ENCODE measurements at regions not wholly inside any gene's neighbourhood (a gene's known extent, or its start where the extent isn't known, plus 50 kb on each side); places are given as distances from the start of the nearest gene placed in this dataset.

DNA sequence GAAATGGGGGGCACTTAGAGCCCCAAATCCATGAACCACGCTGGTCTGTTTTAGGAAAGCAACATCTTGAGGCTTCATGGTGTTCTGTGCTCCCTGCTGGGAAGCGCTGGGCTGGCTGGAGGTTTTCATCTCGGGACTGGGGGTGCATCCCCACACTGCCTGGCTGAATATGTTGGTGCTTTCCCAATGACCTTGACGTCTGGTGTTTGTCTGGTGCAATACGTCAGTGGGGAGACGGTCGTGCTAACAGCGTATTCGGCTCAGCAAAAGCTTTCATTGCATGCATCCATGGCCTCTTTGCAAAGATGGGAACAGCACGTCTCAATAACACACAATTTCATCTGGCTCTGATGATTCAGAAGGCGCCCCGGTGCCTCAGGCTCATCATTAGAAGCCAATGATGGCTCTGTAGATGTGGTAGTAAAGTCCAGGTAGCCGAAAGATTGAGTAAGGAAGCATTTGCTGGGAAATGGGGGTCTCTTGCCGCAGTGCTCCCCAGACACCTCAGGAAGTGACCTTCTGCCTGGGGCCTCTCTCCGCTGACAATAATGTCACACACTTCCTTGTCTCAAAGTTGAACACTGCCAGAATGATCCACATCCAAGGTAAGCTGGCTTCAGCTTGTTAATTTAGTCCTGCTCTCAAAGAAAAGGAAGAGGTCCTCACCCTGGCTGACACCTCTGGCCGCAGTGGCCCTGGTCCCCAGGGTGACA is 97.7 kb downstream of the ING1 start:
- TF ChIP-seq, protein P1, sequence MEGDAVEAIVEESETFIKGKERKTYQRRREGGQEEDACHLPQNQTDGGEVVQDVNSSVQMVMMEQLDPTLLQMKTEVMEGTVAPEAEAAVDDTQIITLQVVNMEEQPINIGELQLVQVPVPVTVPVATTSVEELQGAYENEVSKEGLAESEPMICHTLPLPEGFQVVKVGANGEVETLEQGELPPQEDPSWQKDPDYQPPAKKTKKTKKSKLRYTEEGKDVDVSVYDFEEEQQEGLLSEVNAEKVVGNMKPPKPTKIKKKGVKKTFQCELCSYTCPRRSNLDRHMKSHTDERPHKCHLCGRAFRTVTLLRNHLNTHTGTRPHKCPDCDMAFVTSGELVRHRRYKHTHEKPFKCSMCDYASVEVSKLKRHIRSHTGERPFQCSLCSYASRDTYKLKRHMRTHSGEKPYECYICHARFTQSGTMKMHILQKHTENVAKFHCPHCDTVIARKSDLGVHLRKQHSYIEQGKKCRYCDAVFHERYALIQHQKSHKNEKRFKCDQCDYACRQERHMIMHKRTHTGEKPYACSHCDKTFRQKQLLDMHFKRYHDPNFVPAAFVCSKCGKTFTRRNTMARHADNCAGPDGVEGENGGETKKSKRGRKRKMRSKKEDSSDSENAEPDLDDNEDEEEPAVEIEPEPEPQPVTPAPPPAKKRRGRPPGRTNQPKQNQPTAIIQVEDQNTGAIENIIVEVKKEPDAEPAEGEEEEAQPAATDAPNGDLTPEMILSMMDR (IDR thresholded peaks at IDR 0.05; ENCODE audit: poor library complexity, severe bottlenecking), result no peak
- TF ChIP-seq EZH2 (IDR thresholded peaks at IDR 0.05; ENCODE audit: borderline replicate concordance, insufficient read depth, low read length, poor library complexity, severe bottlenecking), result no peak
- no peak for TF ChIP-seq POLR2AphosphoS5 (IDR thresholded peaks at IDR 0.05)
- no peak for TF ChIP-seq RAD21 (conservative IDR thresholded peaks at IDR 0.05)
- no peak for TF ChIP-seq MXI1 (conservative IDR thresholded peaks at IDR 0.05; ENCODE audit: poor library complexity, severe bottlenecking)
- no peak for TF ChIP-seq TAF1 (IDR thresholded peaks at IDR 0.05; ENCODE audit: low read depth)
- no peak for TF ChIP-seq EP300 (conservative IDR thresholded peaks at IDR 0.05; ENCODE audit: poor library complexity, severe bottlenecking)
- TF ChIP-seq, protein P2, sequence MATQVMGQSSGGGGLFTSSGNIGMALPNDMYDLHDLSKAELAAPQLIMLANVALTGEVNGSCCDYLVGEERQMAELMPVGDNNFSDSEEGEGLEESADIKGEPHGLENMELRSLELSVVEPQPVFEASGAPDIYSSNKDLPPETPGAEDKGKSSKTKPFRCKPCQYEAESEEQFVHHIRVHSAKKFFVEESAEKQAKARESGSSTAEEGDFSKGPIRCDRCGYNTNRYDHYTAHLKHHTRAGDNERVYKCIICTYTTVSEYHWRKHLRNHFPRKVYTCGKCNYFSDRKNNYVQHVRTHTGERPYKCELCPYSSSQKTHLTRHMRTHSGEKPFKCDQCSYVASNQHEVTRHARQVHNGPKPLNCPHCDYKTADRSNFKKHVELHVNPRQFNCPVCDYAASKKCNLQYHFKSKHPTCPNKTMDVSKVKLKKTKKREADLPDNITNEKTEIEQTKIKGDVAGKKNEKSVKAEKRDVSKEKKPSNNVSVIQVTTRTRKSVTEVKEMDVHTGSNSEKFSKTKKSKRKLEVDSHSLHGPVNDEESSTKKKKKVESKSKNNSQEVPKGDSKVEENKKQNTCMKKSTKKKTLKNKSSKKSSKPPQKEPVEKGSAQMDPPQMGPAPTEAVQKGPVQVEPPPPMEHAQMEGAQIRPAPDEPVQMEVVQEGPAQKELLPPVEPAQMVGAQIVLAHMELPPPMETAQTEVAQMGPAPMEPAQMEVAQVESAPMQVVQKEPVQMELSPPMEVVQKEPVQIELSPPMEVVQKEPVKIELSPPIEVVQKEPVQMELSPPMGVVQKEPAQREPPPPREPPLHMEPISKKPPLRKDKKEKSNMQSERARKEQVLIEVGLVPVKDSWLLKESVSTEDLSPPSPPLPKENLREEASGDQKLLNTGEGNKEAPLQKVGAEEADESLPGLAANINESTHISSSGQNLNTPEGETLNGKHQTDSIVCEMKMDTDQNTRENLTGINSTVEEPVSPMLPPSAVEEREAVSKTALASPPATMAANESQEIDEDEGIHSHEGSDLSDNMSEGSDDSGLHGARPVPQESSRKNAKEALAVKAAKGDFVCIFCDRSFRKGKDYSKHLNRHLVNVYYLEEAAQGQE (IDR thresholded peaks at IDR 0.05; ENCODE audit: borderline replicate concordance), result no peak

Data from neural cell (in vitro differentiated cells).